A673 (cell line): ENCODE measurements at regions not wholly inside any gene's neighbourhood (a gene's known extent, or its start where the extent isn't known, plus 50 kb on each side); places are given as distances from the start of the nearest gene placed in this dataset.

ENCODE experiments used
- BruUV-seq: library from RNA; stranded (reverse); fragments of 400-500 nt; replicated peaks from 2 replicates; lab custom pipeline; 2021; lab: Mats Ljungman, UMichigan
- CTCF ChIA-PET: fragments of 300-600 bp; sonication (Branson Sonifier 250); formaldehyde crosslinking; loops from one replicate; lab custom pipeline; 2022; ENCODE audit warnings: antibody characterized with exemption; lab: Charles Lee
- POLR2A ChIA-PET: fragments of 300-600 bp; sonication (Branson Sonifier 250); formaldehyde crosslinking; loops from one replicate; lab custom pipeline; 2022; ENCODE audit warnings: antibody characterized with exemption; ENCODE audit not compliant: low non-redundant PET; lab: Charles Lee
- DNase-seq: peaks from one replicate; pipeline ENCODE4 v3.0.0-alpha.2; 2015; ENCODE audit warnings: low spot score
- H3K27ac ChIP-seq: fragments of 200-600 bp; sonication (generic); 2 replicates; pipeline ENCODE4 v1.5.1; 2016; ENCODE audit warnings: mixed run types, low read depth, mild to moderate bottlenecking, mixed read lengths, antibody characterized with exemption, low read length; ENCODE audit not compliant: poor library complexity, severe bottlenecking
- H3K27me3 ChIP-seq: fragments of 200-600 bp; sonication (generic); replicated peaks from 2 replicates; pipeline ENCODE4 v1.6.1; 2017; ENCODE audit warnings: mixed run types, low read depth, mild to moderate bottlenecking, mixed read lengths, antibody characterized with exemption, low read length; ENCODE audit not compliant: insufficient read depth, poor library complexity
- H3K36me3 ChIP-seq: fragments of 200-600 bp; sonication (generic); 2 replicates; pipeline ENCODE4 v1.6.1; 2016; ENCODE audit warnings: mixed run types, mild to moderate bottlenecking, mixed read lengths, antibody characterized with exemption, low read length; ENCODE audit not compliant: insufficient read depth, poor library complexity, severe bottlenecking
- H3K4me1 ChIP-seq: fragments of 200-600 bp; sonication (generic); 2 replicates; pipeline ENCODE4 v1.6.1; 2017; ENCODE audit warnings: mixed run types, mild to moderate bottlenecking, mixed read lengths, antibody characterized with exemption, low read length; ENCODE audit not compliant: insufficient read depth, poor library complexity, severe bottlenecking
- H3K4me3 ChIP-seq: fragments of 200-600 bp; sonication (generic); 2 replicates; pipeline ENCODE4 v1.5.1; 2016; ENCODE audit warnings: low read depth, mixed run types, mild to moderate bottlenecking, mixed read lengths, low read length; ENCODE audit not compliant: poor library complexity, severe bottlenecking
- H3K9me3 ChIP-seq: fragments of 200-600 bp; sonication (generic); 2 replicates; pipeline ENCODE4 v1.6.1; 2016; ENCODE audit warnings: mixed run types, low read depth, mild to moderate bottlenecking, mixed read lengths, antibody characterized with exemption, low read length; ENCODE audit not compliant: poor library complexity, severe bottlenecking
- EZH2 ChIP-seq: fragments of 200-600 bp; sonication (generic); IDR thresholded peaks from 2 replicates; pipeline ENCODE4 v1.6.1; 2017; ENCODE audit warnings: borderline replicate concordance, low read depth, mild to moderate bottlenecking, mixed read lengths, antibody characterized with exemption, low read length; ENCODE audit not compliant: poor library complexity, severe bottlenecking
- intact Hi-C: fragments of 100-400 bp; cut with micrococcal nuclease; formaldehyde crosslinking; loops from one replicate; pipeline ENCODE4 v1.10.0; 2022; ENCODE audit not compliant: unreplicated experiment
- TF ChIP-seq, protein P1 (sequence below): fragments of 300-800, 200-600 bp; sonication (generic); conservative IDR thresholded peaks from 2 replicates; pipeline ENCODE4 v1.5.1; 2017; ENCODE audit warnings: low read depth, mild to moderate bottlenecking, antibody characterized with exemption, low read length, moderate library complexity, mixed read lengths

- POLR2A ChIA-PET = no interaction called here
- no TSS peak for BruUV-seq
Measured at GRCh38 chr17:79453481-79453880, 157.4 kb downstream of the RBFOX3 start.

GRCh38 chr17:79452706-79453105 lies 158.1 kb downstream of the RBFOX3 start:
- H3K27me3 ChIP-seq = peaks cover 12% of the 10 kb centered on the region
- POLR2A ChIA-PET = no interaction called here
- H3K9me3 ChIP-seq = no peaks in the 10 kb centered on the region
- no peaks in the 10 kb centered on the region for H3K4me1 ChIP-seq
- H3K27ac ChIP-seq = no peak overlapping the region
- intact Hi-C loops = no loop called here
- H3K36me3 ChIP-seq = no peaks in the 10 kb centered on the region
- BruUV-seq = no TSS peak
- no peak for DNase-seq
- TF ChIP-seq, protein P1, sequence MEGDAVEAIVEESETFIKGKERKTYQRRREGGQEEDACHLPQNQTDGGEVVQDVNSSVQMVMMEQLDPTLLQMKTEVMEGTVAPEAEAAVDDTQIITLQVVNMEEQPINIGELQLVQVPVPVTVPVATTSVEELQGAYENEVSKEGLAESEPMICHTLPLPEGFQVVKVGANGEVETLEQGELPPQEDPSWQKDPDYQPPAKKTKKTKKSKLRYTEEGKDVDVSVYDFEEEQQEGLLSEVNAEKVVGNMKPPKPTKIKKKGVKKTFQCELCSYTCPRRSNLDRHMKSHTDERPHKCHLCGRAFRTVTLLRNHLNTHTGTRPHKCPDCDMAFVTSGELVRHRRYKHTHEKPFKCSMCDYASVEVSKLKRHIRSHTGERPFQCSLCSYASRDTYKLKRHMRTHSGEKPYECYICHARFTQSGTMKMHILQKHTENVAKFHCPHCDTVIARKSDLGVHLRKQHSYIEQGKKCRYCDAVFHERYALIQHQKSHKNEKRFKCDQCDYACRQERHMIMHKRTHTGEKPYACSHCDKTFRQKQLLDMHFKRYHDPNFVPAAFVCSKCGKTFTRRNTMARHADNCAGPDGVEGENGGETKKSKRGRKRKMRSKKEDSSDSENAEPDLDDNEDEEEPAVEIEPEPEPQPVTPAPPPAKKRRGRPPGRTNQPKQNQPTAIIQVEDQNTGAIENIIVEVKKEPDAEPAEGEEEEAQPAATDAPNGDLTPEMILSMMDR = no peak
- TF ChIP-seq EZH2 = no peak
- CTCF ChIA-PET = no interaction called here
- no peak overlapping the region for H3K4me3 ChIP-seq

More at GRCh38 chr17:79453481-79453880, 157.4 kb downstream of the RBFOX3 start:
- Histone ChIP-seq H3K27me3 (peaks cover 12% of the 10 kb centered on the region), H3K4me1 (no peaks in the 10 kb centered on the region), H3K36me3 (no peaks in the 10 kb centered on the region), H3K4me3 (no peak overlapping the region), H3K9me3 (no peaks in the 10 kb centered on the region), H3K27ac (no peak overlapping the region)
- no peak for DNase-seq
- no peak for TF ChIP-seq EZH2
- TF ChIP-seq, protein P1 = no peak
- intact Hi-C loops = no loop called here
- CTCF ChIA-PET = no interaction called here

GRCh38 chr17:79451167-79451566 lies 159.7 kb downstream of the RBFOX3 start:
- intact Hi-C loops = no loop called here
- H3K27me3 ChIP-seq = peaks cover 15% of the 10 kb centered on the region
- no TSS peak for BruUV-seq
- TF ChIP-seq EZH2 = no peak
- TF ChIP-seq, protein P1 = no peak
- ChIA-PET CTCF (no interaction called here), POLR2A (no interaction called here)
- H3K27ac ChIP-seq = no peak overlapping the region
- H3K4me3 ChIP-seq = no peak overlapping the region
- DNase-seq = no peak
- H3K36me3 ChIP-seq = no peaks in the 10 kb centered on the region
- no peaks in the 10 kb centered on the region for H3K4me1 ChIP-seq
- no peaks in the 10 kb centered on the region for H3K9me3 ChIP-seq
